HG02588 (cell line): ENCODE measurements at regions not wholly inside any gene's neighbourhood (a gene's known extent, or its start where the extent isn't known, plus 50 kb on each side); places are given as distances from the start of the nearest gene placed in this dataset.

ENCODE experiments used
- ATAC-seq: cut with Tn5 transposase; IDR thresholded peaks from one replicate; pipeline ENCODE4 v1.9.1; 2021; ENCODE audit warnings: mild to moderate bottlenecking, moderate library complexity; ENCODE audit not compliant: unreplicated experiment

DNA sequence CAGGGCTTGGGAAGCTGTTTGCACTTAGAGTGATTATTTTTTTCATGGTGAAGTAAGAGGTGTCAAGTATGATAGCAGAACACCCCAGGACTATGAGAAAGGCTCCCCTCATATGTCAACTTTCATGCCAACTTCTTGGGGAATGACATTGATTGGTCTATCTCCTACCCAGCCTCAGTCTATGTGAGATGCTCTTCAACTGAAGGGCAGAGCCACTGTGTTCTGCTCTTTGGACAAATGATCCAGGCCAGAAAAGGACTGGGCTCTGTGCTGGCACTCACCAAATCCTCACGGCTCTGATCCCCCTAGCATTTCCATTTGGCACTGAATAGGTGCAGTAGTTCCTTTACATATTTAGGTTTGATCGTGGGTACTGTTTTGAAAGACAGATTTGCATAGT, 151.1 kb downstream of the DMRT2 start:
- no peak for ATAC-seq

DNA sequence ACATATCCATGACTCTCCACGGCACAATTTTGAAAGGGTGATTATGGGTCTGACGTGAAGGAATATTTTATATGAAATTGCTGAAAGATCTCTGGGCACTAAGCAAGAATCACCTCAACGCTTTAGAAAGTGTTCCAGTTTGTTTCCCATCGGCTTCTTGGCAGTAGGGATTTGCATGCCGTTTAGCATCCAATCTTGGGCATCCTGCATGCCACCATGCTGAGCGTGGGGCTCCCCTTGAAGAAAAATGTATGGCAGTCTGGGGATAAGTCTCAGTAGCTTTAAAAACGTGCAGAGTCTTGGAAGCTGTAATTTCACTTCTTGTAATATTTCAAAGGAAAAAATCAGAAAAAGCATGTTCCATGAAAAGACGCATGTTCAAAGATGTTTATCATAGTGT, 151.7 kb downstream of the DMRT2 start:
- no peak for ATAC-seq

DNA sequence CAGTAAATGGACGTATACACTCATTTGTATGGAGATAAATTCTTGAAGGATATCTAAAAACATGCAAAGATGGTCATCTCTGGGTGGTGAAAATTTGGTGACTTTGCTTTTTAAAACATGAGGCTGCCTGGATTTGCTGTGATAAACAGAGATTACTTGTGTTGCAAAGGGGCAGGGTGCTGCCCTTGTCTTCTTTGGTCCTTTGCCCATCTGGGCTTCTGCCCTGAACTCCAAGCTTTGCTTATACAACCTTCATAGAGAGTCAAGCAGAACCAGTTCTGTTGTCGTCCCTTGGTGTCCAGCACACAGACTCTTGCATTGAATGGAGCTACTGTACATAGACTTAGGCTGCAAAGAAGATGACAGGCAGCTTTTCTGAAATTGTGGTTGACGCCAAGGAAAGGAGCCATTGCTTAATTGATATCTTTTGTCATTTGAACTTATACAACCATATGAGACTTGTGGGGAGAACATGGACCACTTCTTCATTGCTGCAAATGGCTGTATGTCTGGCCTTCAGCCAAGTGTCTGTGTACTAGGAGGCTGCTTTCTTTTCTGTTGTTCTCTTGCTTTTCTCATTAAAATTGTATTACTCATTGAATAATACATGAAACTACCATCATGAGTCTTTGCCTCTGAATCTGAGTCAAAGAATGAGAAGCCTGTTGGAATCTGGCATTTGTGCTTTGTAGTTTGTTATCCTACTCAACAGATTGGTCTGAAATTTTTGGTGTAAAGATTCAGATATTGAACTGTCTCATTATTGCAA, 152.5 kb downstream of the DMRT2 start:
- no peak for ATAC-seq

DNA sequence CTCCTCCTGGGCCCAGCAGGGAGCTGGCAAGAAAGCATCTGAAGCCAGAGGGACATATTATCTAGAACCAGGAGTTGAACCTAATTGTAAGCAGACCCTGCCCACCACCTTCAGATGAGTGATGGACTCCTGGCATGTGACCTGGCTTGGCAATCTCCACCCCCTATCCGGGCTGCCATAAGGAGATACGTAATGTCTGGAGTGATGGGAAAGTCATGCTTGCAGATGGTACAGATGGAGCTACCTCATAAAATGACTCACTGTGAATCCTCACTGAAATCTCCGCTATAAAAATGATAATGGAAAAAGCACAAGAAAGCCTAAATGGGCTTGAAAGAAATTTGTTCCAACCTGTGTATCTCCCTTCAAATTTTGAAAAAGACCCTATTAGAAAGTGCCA, 157.5 kb downstream of the DMRT2 start:
- no peak for ATAC-seq

DNA sequence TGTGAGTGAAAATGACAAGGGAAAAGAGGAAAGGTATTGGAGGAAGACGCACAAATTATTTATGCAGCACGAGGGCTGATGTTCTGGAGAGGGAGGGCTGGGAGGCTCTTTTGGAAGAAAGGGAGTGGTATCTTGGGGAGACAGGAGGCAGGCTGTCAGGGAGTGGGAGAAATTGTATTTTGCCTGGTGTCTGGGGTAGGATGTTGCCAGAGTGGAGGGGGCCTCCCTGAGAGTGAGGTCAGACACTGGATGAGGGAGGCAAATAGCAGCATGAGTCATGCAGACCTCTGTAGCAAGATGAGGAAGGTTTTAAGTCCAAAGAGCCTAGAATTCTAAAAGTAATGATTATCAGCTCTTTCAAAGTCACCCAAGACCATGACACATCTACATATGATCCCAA, 158.0 kb downstream of the DMRT2 start:
- no peak for ATAC-seq

DNA sequence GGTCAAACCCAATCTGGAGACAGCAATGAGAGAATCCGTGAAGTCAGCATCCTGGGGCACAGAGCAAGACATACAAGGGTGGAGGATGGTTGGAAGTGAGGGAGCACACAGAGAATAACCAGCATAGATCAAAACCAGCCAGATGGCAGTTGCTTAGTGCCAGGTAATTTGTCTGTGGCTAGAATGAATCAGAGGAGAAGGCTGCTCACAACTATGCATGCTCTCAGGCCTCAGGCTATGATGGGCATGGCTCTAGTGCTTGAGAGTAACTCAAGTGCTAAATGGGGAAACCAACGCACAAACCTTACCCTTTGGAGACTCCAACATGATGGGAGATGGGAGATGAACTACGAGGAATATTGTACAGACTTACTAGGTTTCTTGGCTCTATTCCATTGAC, 160.8 kb downstream of the DMRT2 start:
- ATAC-seq: no peak

DNA sequence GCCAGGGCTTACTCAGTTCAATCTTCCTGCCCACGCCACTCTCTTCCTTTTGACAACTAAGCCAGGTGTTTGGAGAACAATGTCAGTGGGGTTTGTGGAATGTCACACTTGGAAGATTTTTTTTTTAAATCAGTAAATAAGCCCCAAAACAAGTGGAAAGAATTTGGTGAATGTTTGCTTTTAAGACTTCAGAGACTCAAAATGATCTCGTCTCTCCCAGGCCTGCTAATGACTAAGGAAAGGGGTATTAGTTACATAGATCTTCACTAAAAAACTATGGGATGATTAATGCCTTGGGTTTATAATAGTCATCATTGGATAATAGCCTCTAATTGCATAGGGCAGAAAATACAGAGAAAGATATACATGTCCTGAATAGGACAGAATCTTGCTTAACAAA, 166.4 kb downstream of the DMRT2 start:
- ATAC-seq: no peak

DNA sequence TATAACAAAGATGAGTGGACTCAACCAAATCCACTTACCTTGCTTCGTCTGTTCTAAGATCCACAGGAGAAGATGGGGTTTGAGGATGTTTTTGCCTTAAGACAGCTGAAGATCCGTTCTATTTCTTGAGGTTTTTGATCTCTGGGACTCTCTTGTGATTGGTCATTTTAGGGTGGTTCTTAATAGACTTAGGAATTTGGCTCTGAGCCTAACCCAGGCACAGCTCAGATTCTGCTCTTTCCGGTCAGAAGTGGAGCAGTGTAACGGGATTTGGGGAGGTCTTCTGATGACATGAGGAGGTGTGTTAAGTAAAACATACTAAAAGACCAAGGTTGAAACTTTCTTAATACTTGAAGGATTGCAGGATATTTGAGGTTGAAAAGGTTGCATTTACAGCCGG, 166.9 kb downstream of the DMRT2 start:
- ATAC-seq: no peak

DNA sequence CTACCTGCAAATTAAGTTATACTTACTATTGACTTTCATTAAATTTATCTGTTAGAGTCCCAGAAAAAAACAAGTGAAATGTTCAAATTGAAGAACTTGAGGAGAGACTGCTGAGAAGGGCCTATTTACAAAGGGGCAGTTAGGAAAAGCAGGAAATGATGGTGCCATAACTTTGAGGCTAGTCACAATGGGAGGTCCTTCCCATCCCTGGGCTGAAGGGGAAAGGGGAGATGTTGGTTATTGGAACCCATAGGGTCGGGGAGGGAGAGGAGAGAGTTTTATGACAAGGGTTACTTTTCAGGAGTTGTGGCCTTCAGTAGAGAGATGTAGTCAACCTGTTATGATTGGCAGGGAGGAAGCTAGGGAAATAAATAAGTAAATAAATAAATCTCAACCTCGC, 169.1 kb downstream of the DMRT2 start:
- no peak for ATAC-seq

DNA sequence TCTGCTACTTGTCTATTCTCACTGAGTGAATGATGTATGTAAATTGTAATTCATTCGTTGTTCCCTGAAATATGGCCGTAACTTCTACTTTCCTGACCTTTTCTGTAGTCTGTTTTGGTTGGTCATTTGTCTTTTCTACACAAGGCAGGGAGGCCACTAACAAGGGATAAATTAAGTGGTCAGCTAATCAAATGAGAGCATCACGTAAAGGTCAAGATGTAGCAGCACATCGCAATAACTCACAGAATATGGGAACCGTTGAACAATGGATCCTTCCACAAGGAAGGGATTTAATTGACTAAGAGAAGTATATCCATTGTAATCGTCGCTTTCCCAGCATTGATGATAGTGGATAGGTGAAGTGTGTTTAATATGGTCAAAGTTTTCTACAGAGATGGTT, 171.1 kb downstream of the DMRT2 start:
- ATAC-seq: no peak

DNA sequence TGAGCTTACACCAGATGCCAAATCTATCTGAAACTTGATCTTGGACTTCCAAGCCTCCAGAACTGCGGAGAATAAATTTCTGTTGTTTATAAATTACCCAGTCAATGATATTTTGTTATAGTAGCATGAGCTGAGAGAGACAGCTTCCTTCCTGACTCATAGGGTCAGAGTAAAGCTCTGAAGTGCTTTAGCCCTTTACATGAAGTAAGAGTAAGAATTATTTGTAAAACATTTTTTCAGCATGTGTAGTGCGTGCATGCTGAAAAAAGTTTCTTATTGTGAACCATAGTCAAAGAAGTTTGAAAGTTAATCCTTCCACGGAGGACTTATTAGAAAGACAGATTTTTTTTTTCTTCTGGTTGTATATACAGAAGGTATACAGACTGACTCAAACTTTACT, 172.4 kb downstream of the DMRT2 start:
- no peak for ATAC-seq

DNA sequence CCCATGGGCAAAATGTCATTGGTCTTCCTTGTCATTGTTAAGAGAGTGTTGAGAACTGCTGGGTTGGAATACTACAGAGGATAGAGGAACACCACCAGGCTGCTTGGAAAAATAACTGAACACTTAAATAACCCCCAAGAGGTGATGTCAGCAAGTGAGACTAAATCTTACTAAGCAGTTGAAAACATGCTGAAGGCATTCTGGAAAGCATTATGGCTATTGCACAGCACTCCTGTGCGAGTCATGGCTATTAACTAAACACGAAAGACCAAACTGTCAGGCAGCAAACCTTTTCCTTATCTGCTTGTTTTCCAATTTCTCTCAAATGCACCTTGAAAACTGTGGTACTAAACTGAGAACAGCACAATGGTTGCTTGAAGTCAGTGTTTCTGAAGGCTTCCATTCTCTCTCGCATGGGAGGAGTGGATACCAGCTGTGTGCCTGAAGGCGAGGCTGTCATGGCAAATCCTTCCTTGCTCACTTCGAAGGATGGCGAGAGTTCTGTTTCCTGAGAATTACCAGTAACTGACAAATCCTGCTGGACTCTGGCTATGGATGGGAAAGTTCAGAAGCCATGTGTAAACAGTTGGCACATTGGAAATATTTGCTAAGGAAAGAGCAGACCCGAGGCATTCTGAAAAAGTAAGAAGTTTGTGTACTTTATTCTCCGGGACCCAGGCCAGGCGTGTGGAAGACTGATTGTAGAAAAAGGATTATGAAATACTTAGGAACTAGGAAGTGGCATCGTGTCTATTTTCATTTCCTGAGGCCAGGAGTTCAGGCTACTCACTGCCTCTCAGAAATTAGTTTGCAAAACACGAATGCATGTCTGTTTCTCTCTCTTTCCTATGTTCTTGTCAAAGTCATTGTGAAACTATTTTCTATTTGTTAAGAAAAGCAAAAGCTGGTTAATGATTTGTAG, 182.1 kb downstream of the DMRT2 start:
- no peak for ATAC-seq

DNA sequence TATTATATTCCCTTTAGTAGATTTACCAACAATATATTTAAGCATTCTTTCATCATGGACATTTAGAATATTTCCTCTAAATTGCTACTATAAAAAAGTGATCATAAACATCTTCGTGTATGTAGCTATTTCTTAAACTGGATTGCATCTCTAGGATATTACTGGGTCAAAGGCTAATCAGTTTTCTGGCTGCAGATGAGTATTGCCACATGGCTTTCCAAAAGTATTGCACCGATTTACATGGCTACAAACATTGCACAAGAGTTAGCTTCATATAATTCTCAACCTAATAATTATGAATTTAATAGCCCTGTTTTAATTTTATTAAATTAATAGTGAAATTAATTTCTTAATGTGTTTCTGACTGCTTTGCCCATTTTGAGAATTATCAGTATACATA, 183.4 kb downstream of the DMRT2 start:
- no peak for ATAC-seq

DNA sequence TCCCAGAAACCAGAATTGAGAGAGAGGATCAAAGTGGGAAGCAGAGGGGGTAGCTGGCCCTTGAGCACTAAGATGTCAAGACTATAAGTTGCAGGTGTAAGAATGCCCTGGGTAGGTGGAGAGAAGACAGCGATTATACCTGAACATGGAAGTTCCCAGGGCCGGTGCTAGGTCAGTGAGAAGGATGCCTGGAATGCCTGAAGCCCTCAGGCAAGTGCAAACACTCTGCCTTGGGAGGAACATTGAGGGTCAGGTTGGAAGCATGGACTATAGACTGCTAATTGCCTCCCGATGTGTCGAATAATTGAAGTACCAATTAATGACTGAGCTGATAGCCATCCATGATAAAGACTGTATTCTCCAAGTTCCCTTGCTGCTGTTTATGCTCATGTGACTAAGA, 185.5 kb downstream of the DMRT2 start:
- ATAC-seq: no peak

DNA sequence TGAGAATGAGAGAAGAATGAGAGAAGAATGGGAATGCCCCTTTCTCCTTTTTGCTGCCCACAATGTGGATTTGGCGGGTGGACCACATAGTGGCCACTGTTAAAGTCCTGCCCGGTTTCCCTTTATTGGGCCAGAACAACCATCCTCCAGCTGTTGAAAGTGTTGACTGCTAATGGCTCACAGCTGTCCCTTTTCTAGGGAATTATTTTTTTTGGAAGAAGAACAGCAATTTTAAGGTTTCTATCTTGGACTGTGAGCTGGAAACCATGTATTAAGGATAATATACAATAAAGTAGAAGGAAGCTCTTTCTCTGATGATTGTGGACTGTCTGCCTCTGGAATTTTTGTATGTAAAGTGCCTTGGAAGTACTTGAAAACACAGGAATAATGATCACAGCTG, 185.9 kb downstream of the DMRT2 start:
- ATAC-seq: no peak

DNA sequence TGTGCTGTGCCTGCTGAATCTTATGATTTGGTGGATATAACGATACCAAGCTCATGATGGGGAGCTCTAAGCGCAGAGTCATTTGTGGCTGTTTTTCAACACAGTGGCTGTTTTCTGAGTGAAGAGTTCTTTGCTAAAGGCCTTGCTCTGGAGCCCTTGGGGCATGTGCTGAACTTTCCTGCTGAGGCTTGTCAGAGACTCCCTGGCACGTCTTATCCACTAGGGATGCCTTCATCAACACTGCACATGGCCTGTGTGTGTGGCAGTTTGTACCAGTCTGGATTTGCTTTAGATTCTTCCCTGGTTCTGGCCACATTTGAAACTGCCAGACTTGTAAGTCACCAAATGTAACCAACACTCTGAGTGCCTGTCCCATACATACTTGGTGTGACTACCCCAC, 188.2 kb downstream of the DMRT2 start:
- ATAC-seq: no peak

DNA sequence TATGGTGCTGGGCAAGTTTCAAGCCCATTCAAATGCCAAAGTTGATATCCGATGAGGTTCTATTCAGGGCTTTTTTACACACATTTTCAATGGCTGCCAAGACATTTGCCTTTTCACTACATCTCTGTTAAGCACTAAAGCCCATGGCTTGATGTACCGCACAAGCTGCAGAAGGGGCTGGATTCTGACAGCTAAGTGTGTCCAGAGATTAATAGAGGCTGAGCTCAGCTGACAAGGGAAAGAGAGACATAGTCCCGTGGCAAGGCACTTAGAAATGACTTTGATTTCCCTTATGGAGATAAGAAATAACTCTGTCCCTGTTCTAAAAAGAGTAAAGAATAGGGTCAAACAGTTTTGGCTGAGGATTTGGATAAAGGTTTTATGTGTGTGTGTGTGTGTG, 198.6 kb downstream of the DMRT2 start:
- no peak for ATAC-seq

DNA sequence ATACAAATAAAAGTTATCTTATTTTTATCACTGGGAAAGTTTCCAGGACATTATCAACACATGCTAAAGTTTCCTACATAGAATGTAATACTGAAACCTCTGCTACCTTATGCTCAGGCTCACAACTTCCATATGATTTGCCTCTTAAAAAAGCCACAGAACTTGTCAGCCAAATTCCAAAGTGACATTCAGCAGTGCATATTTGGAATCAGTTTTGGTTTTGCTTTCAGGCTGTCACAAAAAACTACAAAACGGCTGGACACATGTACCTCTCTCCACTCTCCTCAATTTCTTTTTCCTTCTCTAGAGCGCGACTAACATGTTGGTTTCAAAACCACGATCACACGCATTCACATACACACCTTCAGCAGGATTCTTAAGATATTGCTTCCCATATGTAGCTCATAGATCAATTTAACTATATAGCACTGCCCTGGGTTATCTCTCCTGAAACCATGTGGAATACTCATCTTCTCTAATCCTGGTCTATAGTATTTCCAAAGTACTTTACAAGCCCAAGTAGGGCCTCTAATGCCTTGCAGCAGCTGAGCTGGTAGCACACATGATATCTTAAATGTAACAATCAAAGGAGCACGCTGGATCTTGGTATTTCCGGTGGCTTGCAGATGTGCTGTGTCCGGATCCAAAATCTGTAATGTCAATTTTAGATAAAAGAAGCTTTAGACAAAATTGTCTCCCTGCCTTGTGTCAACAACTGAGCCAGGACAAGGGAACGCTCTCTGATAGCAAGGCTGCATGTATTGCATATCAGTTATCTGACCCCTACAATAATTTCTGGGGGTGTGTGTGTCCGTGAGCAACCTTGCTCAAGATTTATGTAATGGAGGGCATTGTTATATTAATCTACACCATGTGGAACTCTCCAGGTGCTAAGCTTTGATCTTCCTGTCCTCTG, 203.2 kb downstream of the DMRT2 start:
- no peak for ATAC-seq

DNA sequence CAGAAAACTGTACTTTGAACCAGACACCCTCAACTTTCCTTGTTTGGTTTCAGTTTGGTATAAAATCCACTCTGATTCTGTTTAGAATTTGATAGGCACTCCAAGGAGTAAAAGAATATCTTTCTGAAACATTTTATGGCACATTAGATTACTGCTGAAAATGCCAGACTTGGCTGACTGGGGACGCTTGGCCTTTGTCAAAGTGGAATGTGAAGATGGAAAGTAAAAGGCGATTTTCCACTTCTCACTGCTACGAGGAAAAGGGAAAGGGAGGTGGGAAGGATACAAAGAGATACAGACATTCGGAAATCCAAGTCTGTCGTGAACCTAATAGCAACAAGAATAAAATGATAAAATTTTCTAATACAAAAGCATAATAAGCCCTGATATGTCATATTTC, 203.9 kb downstream of the DMRT2 start:
- ATAC-seq: no peak

DNA sequence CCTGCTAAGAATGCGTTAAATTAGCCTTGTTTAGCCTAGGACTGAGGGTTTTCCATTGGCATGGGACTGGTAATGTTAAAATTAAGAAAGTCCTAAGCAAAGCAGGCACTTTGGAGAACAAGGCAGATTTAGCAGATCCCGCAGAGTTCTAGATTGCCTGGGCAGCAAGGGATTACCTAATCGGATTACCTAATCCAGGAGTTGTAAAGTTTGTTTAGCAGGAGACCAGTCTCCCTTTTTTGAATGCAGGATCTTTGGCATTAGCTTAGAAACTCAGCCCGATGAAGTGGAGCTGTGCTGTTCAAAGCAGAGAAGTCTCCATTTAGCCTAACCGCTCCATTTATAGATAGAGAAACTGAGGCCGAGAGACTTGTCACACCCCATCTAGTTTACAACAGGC, 206.0 kb downstream of the DMRT2 start:
- no peak for ATAC-seq

DNA sequence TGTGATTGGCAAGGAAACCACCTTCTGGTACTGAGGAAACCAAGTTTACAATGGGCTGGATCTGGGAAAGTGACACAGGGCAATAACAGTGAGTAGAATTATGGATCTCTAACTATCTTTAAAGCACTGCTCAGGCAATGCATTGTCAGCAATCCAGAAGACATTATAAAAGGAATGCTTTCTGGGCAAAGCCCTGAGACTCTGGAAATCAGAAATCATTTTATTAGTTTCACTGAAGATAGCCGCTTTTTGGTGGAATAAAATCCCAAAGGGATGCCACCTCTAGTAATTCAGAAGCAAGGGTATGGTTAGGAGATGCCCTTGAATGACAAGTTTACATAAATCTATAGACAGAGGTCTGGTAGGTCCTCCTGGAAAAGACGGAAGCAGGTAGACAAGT, 211.1 kb downstream of the DMRT2 start:
- ATAC-seq: no peak
